SK-N-SH treated with all-trans-retinoic acid at 6 μM for 48 hours (cell line): ENCODE measurements at regions not wholly inside any gene's neighbourhood (a gene's known extent, or its start where the extent isn't known, plus 50 kb on each side); places are given as distances from the start of the nearest gene placed in this dataset.

Experiments
- ATAC-seq: fragments of 200-7000 bp; cut with Tn5 transposase; 3 replicates; pipeline ENCODE4 v1.9.1; 2020; ENCODE audit warnings: mild to moderate bottlenecking, moderate library complexity
- ARNTL ChIP-seq: fragments of 450-650 bp; formaldehyde crosslinking; IDR thresholded peaks from 2 replicates; pipeline ENCODE4 v1.5.0; 2020; ENCODE audit warnings: low read depth, mild to moderate bottlenecking, moderate library complexity, borderline replicate concordance
- BACH2 ChIP-seq: fragments of 250-450 bp; sonication (Bioruptor Pico); IDR thresholded peaks from 2 replicates; pipeline ENCODE4 v1.9.0; 2021; ENCODE audit warnings: mild to moderate bottlenecking, borderline replicate concordance
- CSDC2 ChIP-seq: fragments of 250-450 bp; sonication (Bioruptor Pico); IDR thresholded peaks from 2 replicates; pipeline ENCODE4 v1.5.0; 2020; ENCODE audit warnings: mild to moderate bottlenecking, moderate library complexity
- CSRNP3 ChIP-seq: fragments of 250-450 bp; sonication (Bioruptor Pico); IDR thresholded peaks from 2 replicates; pipeline ENCODE4 v1.5.1; 2021; ENCODE audit warnings: mild to moderate bottlenecking, moderate library complexity
- ESRRG ChIP-seq: fragments of 250-450 bp; sonication (Bioruptor Pico); IDR thresholded peaks from 2 replicates; pipeline ENCODE4 v1.6.1; 2021; ENCODE audit warnings: mild to moderate bottlenecking
- GLIS3 ChIP-seq: fragments of 250-450 bp; sonication (Bioruptor Pico); IDR thresholded peaks from 2 replicates; pipeline ENCODE4 v1.5.0; 2020; ENCODE audit warnings: mild to moderate bottlenecking, moderate library complexity
- ISL1 ChIP-seq: fragments of 250-450 bp; sonication (Bioruptor Pico); IDR thresholded peaks from 2 replicates; pipeline ENCODE4 v2.1.2; 2022; ENCODE audit warnings: mild to moderate bottlenecking, moderate library complexity
- OSR1 ChIP-seq: fragments of 250-450 bp; sonication (Bioruptor Pico); IDR thresholded peaks from 2 replicates; pipeline ENCODE4 v1.8.0; 2022; ENCODE audit warnings: moderate library complexity, mild to moderate bottlenecking, inconsistent platforms
- PPARA ChIP-seq: fragments of 250-450 bp; sonication (Bioruptor Pico); IDR thresholded peaks from 2 replicates; pipeline ENCODE4 v1.5.0; 2020; ENCODE audit warnings: mild to moderate bottlenecking, borderline replicate concordance
- RARB ChIP-seq: fragments of 250-450 bp; sonication (Bioruptor Pico); IDR thresholded peaks from 2 replicates; pipeline ENCODE4 v1.8.0; 2021; ENCODE audit warnings: mild to moderate bottlenecking, moderate library complexity
- SNAI2 ChIP-seq: fragments of 250-450 bp; sonication (Bioruptor Pico); IDR thresholded peaks from 2 replicates; pipeline ENCODE4 v1.5.0; 2020; ENCODE audit warnings: mild to moderate bottlenecking, moderate library complexity
- TCF4 ChIP-seq: fragments of 250-450 bp; sonication (Bioruptor Pico); IDR thresholded peaks from 2 replicates; pipeline ENCODE4 v1.8.0; 2021; ENCODE audit warnings: mild to moderate bottlenecking, moderate library complexity, borderline replicate concordance
- TOX ChIP-seq: fragments of 250-450 bp; sonication (Bioruptor Pico); IDR thresholded peaks from 2 replicates; pipeline ENCODE4 v1.8.0; 2021; ENCODE audit warnings: mild to moderate bottlenecking, moderate library complexity, borderline replicate concordance
- TSHZ2 ChIP-seq: fragments of 250-450 bp; sonication (Bioruptor Pico); IDR thresholded peaks from 2 replicates; pipeline ENCODE4 v1.5.0; 2020; ENCODE audit warnings: mild to moderate bottlenecking, moderate library complexity
- ZC3H10 ChIP-seq: fragments of 250-450 bp; sonication (Bioruptor Pico); IDR thresholded peaks from 2 replicates; pipeline ENCODE4 v1.5.1; 2021; ENCODE audit warnings: mild to moderate bottlenecking, moderate library complexity
- ZFP3 ChIP-seq: fragments of 250-450 bp; sonication (Bioruptor Pico); IDR thresholded peaks from 2 replicates; pipeline ENCODE4 v1.5.0; 2020; ENCODE audit warnings: mild to moderate bottlenecking, moderate library complexity
- ZFP30 ChIP-seq: fragments of 450-650 bp; formaldehyde crosslinking; IDR thresholded peaks from 2 replicates; pipeline ENCODE4 v1.5.0; 2022; ENCODE audit warnings: mild to moderate bottlenecking, moderate library complexity
- ZNF565 ChIP-seq: fragments of 450-650 bp; formaldehyde crosslinking; conservative IDR thresholded peaks from 2 replicates; pipeline ENCODE4 v1.5.0; 2020; ENCODE audit warnings: low read depth, mild to moderate bottlenecking, moderate library complexity
- ZNF70 ChIP-seq: fragments of 450-650 bp; formaldehyde crosslinking; IDR thresholded peaks from 2 replicates; pipeline ENCODE4 v1.5.0; 2020; ENCODE audit warnings: mild to moderate bottlenecking, moderate library complexity
- ZNF8 ChIP-seq: fragments of 450-650 bp; formaldehyde crosslinking; IDR thresholded peaks from 2 replicates; pipeline ENCODE4 v1.5.0; 2020; ENCODE audit warnings: mild to moderate bottlenecking, moderate library complexity
- TF ChIP-seq, protein P1 (sequence below): fragments of 250-450 bp; sonication (Bioruptor Pico); IDR thresholded peaks from 2 replicates; pipeline ENCODE4 v1.8.0; 2021; ENCODE audit warnings: low read depth, mild to moderate bottlenecking, moderate library complexity, borderline replicate concordance
- TF ChIP-seq, protein P2 (sequence below): fragments of 250-450 bp; sonication (Bioruptor Pico); IDR thresholded peaks from 2 replicates; pipeline ENCODE4 v1.5.1; 2020; ENCODE audit warnings: low read depth, mild to moderate bottlenecking, moderate library complexity
- TF ChIP-seq, protein P3 (sequence below): fragments of 250-450 bp; sonication (Bioruptor Pico); IDR thresholded peaks from 2 replicates; pipeline ENCODE4 v1.8.0; 2020; ENCODE audit warnings: mild to moderate bottlenecking, moderate library complexity, borderline replicate concordance

DNA sequence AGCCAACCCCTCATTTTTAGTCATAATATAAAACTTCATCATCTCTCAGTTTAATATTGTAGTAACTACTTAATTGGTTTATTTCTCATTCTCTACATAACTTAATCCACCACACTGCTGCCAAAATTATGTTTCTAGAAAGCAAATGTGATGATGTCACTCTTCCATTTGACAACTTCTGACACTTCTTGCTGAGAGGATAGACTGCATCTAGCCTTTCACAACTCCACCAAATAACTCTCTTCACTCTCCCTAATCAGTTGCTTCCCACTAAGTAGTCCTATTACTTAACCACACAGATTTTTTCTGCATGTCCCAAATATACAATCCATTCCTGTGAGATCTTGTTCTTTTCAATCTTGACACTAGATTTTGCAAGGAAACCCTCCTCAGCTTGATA is 951.3 kb downstream of the EPHA7 start:
- no peak for ATAC-seq
- TF ChIP-seq, protein P1, sequence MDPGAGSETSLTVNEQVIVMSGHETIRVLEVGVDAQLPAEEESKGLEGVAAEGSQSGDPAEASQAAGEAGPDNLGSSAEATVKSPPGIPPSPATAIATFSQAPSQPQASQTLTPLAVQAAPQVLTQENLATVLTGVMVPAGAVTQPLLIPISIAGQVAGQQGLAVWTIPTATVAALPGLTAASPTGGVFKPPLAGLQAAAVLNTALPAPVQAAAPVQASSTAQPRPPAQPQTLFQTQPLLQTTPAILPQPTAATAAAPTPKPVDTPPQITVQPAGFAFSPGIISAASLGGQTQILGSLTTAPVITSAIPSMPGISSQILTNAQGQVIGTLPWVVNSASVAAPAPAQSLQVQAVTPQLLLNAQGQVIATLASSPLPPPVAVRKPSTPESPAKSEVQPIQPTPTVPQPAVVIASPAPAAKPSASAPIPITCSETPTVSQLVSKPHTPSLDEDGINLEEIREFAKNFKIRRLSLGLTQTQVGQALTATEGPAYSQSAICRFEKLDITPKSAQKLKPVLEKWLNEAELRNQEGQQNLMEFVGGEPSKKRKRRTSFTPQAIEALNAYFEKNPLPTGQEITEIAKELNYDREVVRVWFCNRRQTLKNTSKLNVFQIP: no peak
- no peak for TF ChIP-seq ZFP3 (CRISPR knock-in tag)
- TF ChIP-seq ISL1: peak; percentile 41; the same call in 1 of the 2 replicates

GRCh38 chr6:92460133-92460532 is 959.2 kb downstream of the EPHA7 start:
- TF ChIP-seq ESRRG (CRISPR knock-in tag) (no peak), ARNTL (no peak), ISL1 (no peak), TSHZ2 (CRISPR knock-in tag) (no peak), TCF4 (CRISPR knock-in tag) (no peak), ZNF8 (no peak), PPARA (CRISPR knock-in tag) (no peak), RARB (CRISPR knock-in tag) (no peak), SNAI2 (CRISPR knock-in tag) (no peak), ZFP30 (CRISPR knock-in tag) (no peak), CSRNP3 (no peak), OSR1 (CRISPR knock-in tag) (no peak), GLIS3 (CRISPR knock-in tag) (no peak), TOX (CRISPR knock-in tag) (no peak), BACH2 (CRISPR knock-in tag) (no peak), ZC3H10 (CRISPR knock-in tag) (no peak), CSDC2 (CRISPR knock-in tag) (no peak)
- TF ChIP-seq, protein P2, sequence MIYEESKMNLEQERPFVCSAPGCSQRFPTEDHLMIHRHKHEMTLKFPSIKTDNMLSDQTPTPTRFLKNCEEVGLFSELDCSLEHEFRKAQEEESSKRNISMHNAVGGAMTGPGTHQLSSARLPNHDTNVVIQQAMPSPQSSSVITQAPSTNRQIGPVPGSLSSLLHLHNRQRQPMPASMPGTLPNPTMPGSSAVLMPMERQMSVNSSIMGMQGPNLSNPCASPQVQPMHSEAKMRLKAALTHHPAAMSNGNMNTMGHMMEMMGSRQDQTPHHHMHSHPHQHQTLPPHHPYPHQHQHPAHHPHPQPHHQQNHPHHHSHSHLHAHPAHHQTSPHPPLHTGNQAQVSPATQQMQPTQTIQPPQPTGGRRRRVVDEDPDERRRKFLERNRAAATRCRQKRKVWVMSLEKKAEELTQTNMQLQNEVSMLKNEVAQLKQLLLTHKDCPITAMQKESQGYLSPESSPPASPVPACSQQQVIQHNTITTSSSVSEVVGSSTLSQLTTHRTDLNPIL: no peak
- TF ChIP-seq, protein P1: no peak
- ATAC-seq: no peak

DNA sequence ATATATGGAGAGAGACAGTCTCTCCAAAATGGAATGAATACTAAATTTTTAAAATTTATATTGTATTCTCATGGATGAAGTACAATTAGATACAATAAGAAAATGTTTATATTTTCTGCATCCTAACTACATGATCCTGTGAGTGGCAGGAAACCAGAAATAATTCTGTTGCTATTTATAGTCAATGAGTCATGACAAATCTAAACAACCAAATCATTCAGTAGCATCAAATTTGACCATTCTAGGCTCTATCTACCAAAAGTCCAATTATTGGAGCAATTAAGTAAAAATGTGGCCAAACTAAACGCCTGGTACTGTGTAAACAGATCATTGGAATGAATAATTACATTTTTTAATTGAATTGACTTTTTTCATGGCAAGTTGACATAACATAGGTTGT is 959.8 kb downstream of the EPHA7 start:
- no peak for ATAC-seq
- TF ChIP-seq, protein P1: no peak

- ATAC-seq: no peak
- no peak for TF ChIP-seq PPARA (CRISPR knock-in tag)
- TF ChIP-seq TOX (CRISPR knock-in tag): no peak
- TF ChIP-seq RARB (CRISPR knock-in tag): no peak
- TF ChIP-seq OSR1 (CRISPR knock-in tag): no peak
- TF ChIP-seq GLIS3 (CRISPR knock-in tag): no peak
- no peak for TF ChIP-seq ZNF8
- TF ChIP-seq, protein P3, sequence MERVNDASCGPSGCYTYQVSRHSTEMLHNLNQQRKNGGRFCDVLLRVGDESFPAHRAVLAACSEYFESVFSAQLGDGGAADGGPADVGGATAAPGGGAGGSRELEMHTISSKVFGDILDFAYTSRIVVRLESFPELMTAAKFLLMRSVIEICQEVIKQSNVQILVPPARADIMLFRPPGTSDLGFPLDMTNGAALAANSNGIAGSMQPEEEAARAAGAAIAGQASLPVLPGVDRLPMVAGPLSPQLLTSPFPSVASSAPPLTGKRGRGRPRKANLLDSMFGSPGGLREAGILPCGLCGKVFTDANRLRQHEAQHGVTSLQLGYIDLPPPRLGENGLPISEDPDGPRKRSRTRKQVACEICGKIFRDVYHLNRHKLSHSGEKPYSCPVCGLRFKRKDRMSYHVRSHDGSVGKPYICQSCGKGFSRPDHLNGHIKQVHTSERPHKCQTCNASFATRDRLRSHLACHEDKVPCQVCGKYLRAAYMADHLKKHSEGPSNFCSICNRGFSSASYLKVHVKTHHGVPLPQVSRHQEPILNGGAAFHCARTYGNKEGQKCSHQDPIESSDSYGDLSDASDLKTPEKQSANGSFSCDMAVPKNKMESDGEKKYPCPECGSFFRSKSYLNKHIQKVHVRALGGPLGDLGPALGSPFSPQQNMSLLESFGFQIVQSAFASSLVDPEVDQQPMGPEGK: no peak
- no peak for TF ChIP-seq SNAI2 (CRISPR knock-in tag)
- TF ChIP-seq ESRRG (CRISPR knock-in tag): no peak
- no peak for TF ChIP-seq ZFP3 (CRISPR knock-in tag)
- no peak for TF ChIP-seq ZC3H10 (CRISPR knock-in tag)
- no peak for TF ChIP-seq BACH2 (CRISPR knock-in tag)
- TF ChIP-seq CSRNP3: no peak
- TF ChIP-seq ZNF565 (CRISPR knock-in tag): no peak
- TF ChIP-seq ZNF70: no peak
- TF ChIP-seq ZFP30 (CRISPR knock-in tag): no peak
Observed at GRCh38 chr6:92446052-92446451, 973.3 kb downstream of the EPHA7 start.
